ENCODE measurements at regions not wholly inside any gene's neighbourhood (a gene's known extent, or its start where the extent isn't known, plus 50 kb on each side); places are given as distances from the start of the nearest gene placed in this dataset.

- H3K9me3 ChIP-seq (ENCODE audit: control insufficient read depth, low read length) = peaks cover 16% of the 10 kb centered on the region
- no peaks in the 10 kb centered on the region for H3K36me3 ChIP-seq (ENCODE audit: control insufficient read depth, insufficient read depth, low read length)
- no peak overlapping the region for H3K27ac ChIP-seq (ENCODE audit: low read depth, low read length)
- H3K4me3 ChIP-seq (ENCODE audit: low read length) = no peak overlapping the region
- Mint-ChIP-seq H3K9me3 (peaks cover 15% of the 10 kb centered on the region), H3K4me1 (peaks cover 5% of the 10 kb centered on the region), H3K27me3 (ENCODE audit: insufficient read depth) (peaks cover 7% of the 10 kb centered on the region), H3K4me3 (no peak overlapping the region), H3K36me3 (ENCODE audit: low read depth) (no peaks in the 10 kb centered on the region), H3K27ac (no peak overlapping the region)
- no peak overlapping the region for H3K9ac ChIP-seq (ENCODE audit: extremely low read depth, low read length, poor library complexity, severe bottlenecking)
- TF ChIP-seq, protein P1, sequence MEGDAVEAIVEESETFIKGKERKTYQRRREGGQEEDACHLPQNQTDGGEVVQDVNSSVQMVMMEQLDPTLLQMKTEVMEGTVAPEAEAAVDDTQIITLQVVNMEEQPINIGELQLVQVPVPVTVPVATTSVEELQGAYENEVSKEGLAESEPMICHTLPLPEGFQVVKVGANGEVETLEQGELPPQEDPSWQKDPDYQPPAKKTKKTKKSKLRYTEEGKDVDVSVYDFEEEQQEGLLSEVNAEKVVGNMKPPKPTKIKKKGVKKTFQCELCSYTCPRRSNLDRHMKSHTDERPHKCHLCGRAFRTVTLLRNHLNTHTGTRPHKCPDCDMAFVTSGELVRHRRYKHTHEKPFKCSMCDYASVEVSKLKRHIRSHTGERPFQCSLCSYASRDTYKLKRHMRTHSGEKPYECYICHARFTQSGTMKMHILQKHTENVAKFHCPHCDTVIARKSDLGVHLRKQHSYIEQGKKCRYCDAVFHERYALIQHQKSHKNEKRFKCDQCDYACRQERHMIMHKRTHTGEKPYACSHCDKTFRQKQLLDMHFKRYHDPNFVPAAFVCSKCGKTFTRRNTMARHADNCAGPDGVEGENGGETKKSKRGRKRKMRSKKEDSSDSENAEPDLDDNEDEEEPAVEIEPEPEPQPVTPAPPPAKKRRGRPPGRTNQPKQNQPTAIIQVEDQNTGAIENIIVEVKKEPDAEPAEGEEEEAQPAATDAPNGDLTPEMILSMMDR (conservative IDR thresholded peaks at IDR 0.05) = no peak
- no peaks in the 10 kb centered on the region for H3K4me1 ChIP-seq (ENCODE audit: control insufficient read depth, insufficient read depth, low read length)
- 92% methylated on average over 2 to 4 of the region's 4 CpGs for WGBS, 2 experiments (ENCODE audit: insufficient coverage in 1 of 2, insufficient read length in 1 of 2)
- no peaks in the 10 kb centered on the region for H3K27me3 ChIP-seq (ENCODE audit: control insufficient read depth, insufficient read depth, low read length, poor library complexity, severe bottlenecking)
- DNase-seq = no peak
These were observed 98.2 kb upstream of the FHL2 start for GRCh38 chr2:105497094-105497493.

DNA sequence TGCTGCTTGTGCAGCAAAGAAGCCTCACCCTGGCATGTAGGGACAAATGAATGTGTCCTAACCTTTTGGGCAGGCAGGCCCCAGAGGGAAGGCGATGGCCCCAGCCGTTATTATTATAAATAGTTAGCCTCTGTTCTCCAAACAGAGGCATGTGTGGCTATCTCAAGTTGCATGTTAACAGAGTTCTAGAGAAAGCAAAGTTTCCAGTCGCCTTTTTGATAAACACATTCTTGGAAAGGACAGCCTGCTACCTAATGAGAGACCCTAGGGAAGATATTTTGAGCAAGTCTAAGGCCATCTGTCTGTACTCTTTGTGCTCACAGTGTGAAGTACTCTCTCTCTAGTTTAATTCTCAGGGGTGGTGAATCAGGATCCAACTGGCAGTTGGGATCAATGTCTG is 97.4 kb upstream of the FHL2 start:
- H3K9ac ChIP-seq (ENCODE audit: extremely low read depth, low read length, poor library complexity, severe bottlenecking) = no peak overlapping the region
- peaks cover 12% of the 10 kb centered on the region for H3K9me3 Mint-ChIP-seq
- H3K4me1 Mint-ChIP-seq = peaks cover 5% of the 10 kb centered on the region
- no peak overlapping the region for H3K27ac Mint-ChIP-seq
- no peaks in the 10 kb centered on the region for H3K36me3 ChIP-seq (ENCODE audit: control insufficient read depth, insufficient read depth, low read length)
- H3K4me3 ChIP-seq (ENCODE audit: low read length) = no peak overlapping the region
- no peaks in the 10 kb centered on the region for H3K36me3 Mint-ChIP-seq (ENCODE audit: low read depth)
- 89 to 93% methylated on average over 3 of the region's 3 CpGs for WGBS, 2 experiments (ENCODE audit: insufficient coverage in 1 of 2, insufficient read length in 1 of 2)
- H3K4me3 Mint-ChIP-seq = no peak overlapping the region
- H3K27ac ChIP-seq (ENCODE audit: low read depth, low read length) = no peak overlapping the region
- peaks cover 7% of the 10 kb centered on the region for H3K27me3 Mint-ChIP-seq (ENCODE audit: insufficient read depth)
- no peaks in the 10 kb centered on the region for H3K27me3 ChIP-seq (ENCODE audit: control insufficient read depth, insufficient read depth, low read length, poor library complexity, severe bottlenecking)
- no peak for DNase-seq
- no peaks in the 10 kb centered on the region for H3K4me1 ChIP-seq (ENCODE audit: control insufficient read depth, insufficient read depth, low read length)
- TF ChIP-seq, protein P1 (conservative IDR thresholded peaks at IDR 0.05) = no peak
- H3K9me3 ChIP-seq (ENCODE audit: control insufficient read depth, low read length) = peaks cover 23% of the 10 kb centered on the region

DNA sequence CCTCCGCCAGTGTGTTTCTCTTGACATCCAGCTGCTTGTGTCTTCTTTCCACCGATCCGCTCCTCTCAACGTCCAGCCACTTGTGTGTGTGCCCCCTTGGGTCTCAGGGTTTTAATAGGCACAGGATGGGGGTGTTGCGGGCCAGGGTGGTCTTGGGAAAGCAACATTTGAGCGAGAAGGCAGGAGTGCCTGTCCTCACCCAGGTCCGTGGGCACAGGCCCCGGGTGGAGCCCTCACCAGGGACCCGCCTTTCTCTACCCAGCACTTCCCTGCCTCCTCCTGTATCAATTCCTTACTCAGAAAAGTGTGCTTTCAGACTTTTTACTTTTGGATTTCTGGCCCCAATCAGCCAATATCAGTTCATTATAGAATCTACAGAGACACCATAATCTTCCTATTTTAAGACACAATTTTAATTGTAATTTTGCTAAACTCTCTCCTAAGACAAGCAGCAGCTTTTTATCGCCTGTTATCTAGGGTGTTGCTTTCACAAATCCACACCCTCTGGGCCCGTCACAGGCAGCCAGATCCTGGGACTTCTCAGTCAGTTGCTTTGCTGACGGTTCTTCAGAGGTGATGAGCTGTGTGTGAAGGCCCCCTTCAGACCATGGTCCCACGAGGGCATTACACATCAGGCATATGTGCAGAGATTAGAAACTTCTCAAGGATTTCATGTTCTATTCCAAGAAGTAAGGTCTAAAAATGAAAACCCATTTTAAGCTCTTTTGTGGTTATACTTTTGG is 96.0 kb upstream of the FHL2 start:
- Mint-ChIP-seq H3K4me3 (no peak overlapping the region), H3K27me3 (ENCODE audit: insufficient read depth) (peaks cover 7% of the 10 kb centered on the region), H3K36me3 (ENCODE audit: low read depth) (no peaks in the 10 kb centered on the region), H3K4me1 (peaks cover 12% of the 10 kb centered on the region), H3K9me3 (peaks cover 10% of the 10 kb centered on the region), H3K27ac (no peak overlapping the region)
- no peak overlapping the region for H3K27ac ChIP-seq (ENCODE audit: low read depth, low read length)
- 83 to 90% methylated on average over 6 to 13 of the region's 13 CpGs for WGBS, 2 experiments (ENCODE audit: insufficient coverage in 1 of 2, insufficient read length in 1 of 2)
- no peak overlapping the region for H3K9ac ChIP-seq (ENCODE audit: extremely low read depth, low read length, poor library complexity, severe bottlenecking)
- peaks cover 23% of the 10 kb centered on the region for H3K9me3 ChIP-seq (ENCODE audit: control insufficient read depth, low read length)
- peaks cover 6% of the 10 kb centered on the region for H3K4me1 ChIP-seq (ENCODE audit: control insufficient read depth, insufficient read depth, low read length)
- DNase-seq = no peak
- H3K4me3 ChIP-seq (ENCODE audit: low read length) = no peak overlapping the region
- H3K27me3 ChIP-seq (ENCODE audit: control insufficient read depth, insufficient read depth, low read length, poor library complexity, severe bottlenecking) = no peaks in the 10 kb centered on the region
- TF ChIP-seq, protein P1 (conservative IDR thresholded peaks at IDR 0.05) = no peak
- no peaks in the 10 kb centered on the region for H3K36me3 ChIP-seq (ENCODE audit: control insufficient read depth, insufficient read depth, low read length)

All from endodermal cell (in vitro differentiated cells).